H1 (cell line): ENCODE measurements at regions not wholly inside any gene's neighbourhood (a gene's known extent, or its start where the extent isn't known, plus 50 kb on each side); places are given as distances from the start of the nearest gene placed in this dataset.

ENCODE experiments used
- CTCF ChIA-PET: fragments of 300-600 bp; sonication (Branson Sonifier 250); formaldehyde crosslinking; loops from one replicate; lab custom pipeline; 2021; ENCODE audit not compliant: partially characterized antibody; lab: Charles Lee
- POLR2A ChIA-PET: fragments of 300-600 bp; sonication (Branson Sonifier 250); formaldehyde crosslinking; loops from one replicate; lab custom pipeline; 2021; ENCODE audit warnings: inconsistent platforms; ENCODE audit not compliant: partially characterized antibody; lab: Charles Lee
- DNase-seq, 2 experiments: peaks; one replicate each; pipeline versions ENCODE4 v3.0.0 to v3.0.0-alpha.2; 2010 to 2022; ENCODE audit warnings: low spot score in 2 of 2, low read depth in 1 of 2, mixed read lengths in 1 of 2
- FAIRE-seq: peaks from 2 replicates; lab custom pipeline; 2011; peaks lifted over from hg19 to GRCh38; lab: Jason Lieb, UNC
- H2AFZ ChIP-seq: 2 replicates; pipeline ENCODE4 v1.8.1; 2012; ENCODE audit warnings: low read length, inconsistent platforms
- H2AK5ac ChIP-seq: 2 replicates; pipeline ENCODE4 v1.6.1; 2013; ENCODE audit warnings: low read depth, low read length
- H2BK120ac ChIP-seq: replicated peaks from 2 replicates; pipeline ENCODE3; 2013; ENCODE audit warnings: low read depth, low read length, inconsistent platforms
- H2BK12ac ChIP-seq: 2 replicates; pipeline ENCODE4 v1.6.1; 2013; ENCODE audit warnings: low read depth, low read length
- H2BK15ac ChIP-seq: 2 replicates; pipeline ENCODE4 v1.6.1; 2013; ENCODE audit warnings: low read length
- H2BK20ac ChIP-seq: 2 replicates; pipeline ENCODE4 v1.6.1; 2013; ENCODE audit warnings: low read length
- H2BK5ac ChIP-seq: 2 replicates; pipeline ENCODE4 v1.6.1; 2013; ENCODE audit warnings: low read depth, low read length
- H3K14ac ChIP-seq: 2 replicates; pipeline ENCODE4 v1.6.1; 2013; ENCODE audit warnings: inconsistent platforms; ENCODE audit not compliant: insufficient read length
- H3K18ac ChIP-seq: 2 replicates; pipeline ENCODE4 v1.6.1; 2013; ENCODE audit warnings: low read length; ENCODE audit errors: extremely low read depth
- H3K23ac ChIP-seq: 2 replicates; pipeline ENCODE4 v1.6.1; 2013; ENCODE audit warnings: inconsistent platforms; ENCODE audit not compliant: insufficient read length
- H3K23me2 ChIP-seq: 2 replicates; pipeline ENCODE4 v1.6.1; 2013; ENCODE audit warnings: low read depth, low read length
- H3K27ac ChIP-seq: 2 replicates; pipeline ENCODE4 v1.6.1; 2011; ENCODE audit warnings: low read depth, low read length, inconsistent platforms
- H3K27me3 ChIP-seq, 4 experiments: replicated peaks in 1 of 4; 1 replicate in 1 of 4; 2 replicates in 3 of 4; pipeline versions ENCODE4 v1.6.1 to v1.8.1; 2011 to 2013; ENCODE audit warnings: low read length in 3 of 4, mild to moderate bottlenecking in 3 of 4, inconsistent platforms in 2 of 4, mixed read lengths in 2 of 4, moderate library complexity in 1 of 4; ENCODE audit not compliant: control insufficient read depth in 3 of 4, insufficient read depth in 3 of 4; ENCODE audit errors: extremely low read depth in 1 of 4
- H3K36me3 ChIP-seq, 4 experiments: 2 replicates each; pipeline versions ENCODE4 v1.6.1 to v1.8.1; 2011 to 2013; ENCODE audit warnings: mild to moderate bottlenecking in 4 of 4, low read length in 3 of 4, moderate library complexity in 2 of 4, control low read depth in 1 of 4, inconsistent platforms in 1 of 4; ENCODE audit not compliant: insufficient read depth in 4 of 4, control insufficient read depth in 2 of 4
- H3K4ac ChIP-seq: replicated peaks from 2 replicates; pipeline ENCODE3; 2013; ENCODE audit warnings: low read length, low read depth, mixed read lengths, inconsistent platforms; ENCODE audit not compliant: insufficient read length
- H3K4me1 ChIP-seq, 4 experiments: replicated peaks in 1 of 4; 1 replicate in 1 of 4; 2 replicates in 3 of 4; pipeline versions ENCODE4 v1.6.1 to v1.8.1; 2011 to 2013; ENCODE audit warnings: low read length in 3 of 4, inconsistent platforms in 2 of 4, mixed read lengths in 1 of 4; ENCODE audit not compliant: insufficient read depth in 4 of 4, control insufficient read depth in 3 of 4
- H3K4me2 ChIP-seq, 2 experiments: 2 replicates each; pipeline versions ENCODE4 v1.6.1 to v1.8.1; 2011 to 2013; ENCODE audit warnings: low read depth in 2 of 2, low read length in 2 of 2, control low read depth in 1 of 2, inconsistent platforms in 1 of 2, mild to moderate bottlenecking in 1 of 2; ENCODE audit not compliant: insufficient read depth in 1 of 2
- H3K4me3 ChIP-seq, 4 experiments: fragments of 200-600, 300-600 bp in 1 of 4; sonication (generic), shearing (Covaris generic), sonication (Bioruptor Twin) in 1 of 4; 2 replicates each; pipeline versions ENCODE4 v1.5.1 to v1.8.1; 2011 to 2016; ENCODE audit warnings: low read length in 4 of 4, low read depth in 3 of 4, control low read depth in 2 of 4, inconsistent platforms in 2 of 4, mild to moderate bottlenecking in 2 of 4, mixed read lengths in 1 of 4, moderate library complexity in 1 of 4; ENCODE audit not compliant: insufficient read depth in 2 of 4; ENCODE audit errors: extremely low read depth in 1 of 4
- H3K56ac ChIP-seq: replicated peaks from 2 replicates; pipeline ENCODE3; 2013; ENCODE audit warnings: low read depth, mild to moderate bottlenecking, mixed read lengths, low read length, inconsistent platforms; ENCODE audit not compliant: insufficient read length
- H3K79me1 ChIP-seq: 2 replicates; pipeline ENCODE4 v1.6.1; 2013; ENCODE audit warnings: low read depth, low read length, control low read depth
- H3K79me2 ChIP-seq, 2 experiments: 2 replicates each; pipeline versions ENCODE4 v1.6.1 to v1.8.1; 2012 to 2013; ENCODE audit warnings: low read length in 2 of 2, mild to moderate bottlenecking in 2 of 2, inconsistent platforms in 1 of 2; ENCODE audit not compliant: insufficient read depth in 2 of 2, control insufficient read depth in 1 of 2
- H3K9ac ChIP-seq, 4 experiments: replicated peaks in 1 of 4; 1 replicate in 1 of 4; 2 replicates in 3 of 4; pipeline versions ENCODE4 v1.6.1 to v1.8.1; 2011 to 2013; ENCODE audit warnings: low read depth in 3 of 4, low read length in 3 of 4, control low read depth in 2 of 4, mild to moderate bottlenecking in 2 of 4, moderate library complexity in 2 of 4, inconsistent platforms in 1 of 4; ENCODE audit errors: extremely low read depth in 1 of 4
- H3K9me3 ChIP-seq, 2 experiments: 2 replicates each; pipeline versions ENCODE4 v1.6.1 to v1.8.1; 2012 to 2013; ENCODE audit warnings: mild to moderate bottlenecking in 2 of 2, moderate library complexity in 2 of 2, control low read depth in 1 of 2, inconsistent platforms in 1 of 2, low read depth in 1 of 2, low read length in 1 of 2, mixed read lengths in 1 of 2; ENCODE audit not compliant: insufficient read depth in 2 of 2
- H4K20me1 ChIP-seq, 2 experiments: replicated peaks in 1 of 2; 2 replicates each; pipeline versions ENCODE3 to v1.8.1; 2011 to 2013; ENCODE audit warnings: inconsistent platforms in 2 of 2, low read length in 2 of 2, mild to moderate bottlenecking in 1 of 2; ENCODE audit not compliant: insufficient read depth in 2 of 2, control insufficient read depth in 1 of 2
- H4K5ac ChIP-seq: 2 replicates; pipeline ENCODE4 v1.6.1; 2013; ENCODE audit warnings: low read length, low read depth, mixed read lengths, inconsistent platforms; ENCODE audit not compliant: insufficient read length
- H4K8ac ChIP-seq: 2 replicates; pipeline ENCODE4 v1.8.0; 2013; ENCODE audit warnings: mild to moderate bottlenecking, moderate library complexity, low read length, inconsistent platforms; ENCODE audit not compliant: insufficient read depth; ENCODE audit errors: extremely low read depth
- H4K91ac ChIP-seq: replicated peaks from 2 replicates; pipeline ENCODE3; 2013; ENCODE audit warnings: low read length, mixed read lengths, inconsistent platforms; ENCODE audit not compliant: insufficient read length
- CEBPB ChIP-seq: IDR thresholded peaks from 2 replicates; pipeline ENCODE4 v1.6.1; 2012; ENCODE audit warnings: low read depth, low read length
- CHD1 ChIP-seq: IDR thresholded peaks from 2 replicates; pipeline ENCODE4 v1.6.1; 2012; ENCODE audit warnings: low read depth, low read length, improper control_type of control experiment
- CHD2 ChIP-seq: IDR thresholded peaks from 2 replicates; pipeline ENCODE4 v1.6.1; 2012; ENCODE audit warnings: low read length, improper control_type of control experiment
- CTBP2 ChIP-seq: IDR thresholded peaks from 2 replicates; pipeline ENCODE4 v1.7.0; 2011; ENCODE audit warnings: borderline replicate concordance, mild to moderate bottlenecking, moderate library complexity, mixed read lengths, low read length; ENCODE audit not compliant: insufficient read depth, insufficient read length
- EGR1 ChIP-seq: IDR thresholded peaks from 2 replicates; pipeline ENCODE4 v1.6.1; 2011; ENCODE audit warnings: low read depth, low read length, borderline replicate concordance
- EP300 ChIP-seq, 2 experiments: IDR thresholded peaks; 1 replicate in 1 of 2; 2 replicates in 1 of 2; pipeline ENCODE4 v1.6.1; 2011 to 2012; ENCODE audit warnings: low read depth in 2 of 2, low read length in 2 of 2, mild to moderate bottlenecking in 2 of 2, borderline replicate concordance in 1 of 2, inconsistent platforms in 1 of 2, moderate library complexity in 1 of 2
- FOSL1 ChIP-seq: IDR thresholded peaks from 2 replicates; pipeline ENCODE4 v1.6.1; 2011; ENCODE audit warnings: mild to moderate bottlenecking, low read depth, low read length, moderate library complexity; ENCODE audit not compliant: insufficient read depth
- NRF1 ChIP-seq: IDR thresholded peaks from 2 replicates; pipeline ENCODE4 v1.6.1; 2011; ENCODE audit warnings: mild to moderate bottlenecking, low read depth, low read length, improper control_type of control experiment
- POU5F1 ChIP-seq: IDR thresholded peaks from 2 replicates; pipeline ENCODE4 v1.6.1; 2011; ENCODE audit warnings: low read depth, mild to moderate bottlenecking, low read length, moderate library complexity
- RAD21 ChIP-seq, 2 experiments: IDR thresholded peaks in 1 of 2; conservative IDR thresholded peaks in 1 of 2; 2 replicates each; pipeline ENCODE4 v1.6.1; 2011; ENCODE audit warnings: low read depth in 2 of 2, low read length in 2 of 2, improper control_type of control experiment in 1 of 2, inconsistent platforms in 1 of 2, mild to moderate bottlenecking in 1 of 2, moderate library complexity in 1 of 2
- RFX5 ChIP-seq: IDR thresholded peaks from 2 replicates; pipeline ENCODE4 v1.6.1; 2011; ENCODE audit warnings: low read depth, low read length, improper control_type of control experiment, borderline replicate concordance
- SP1 ChIP-seq: IDR thresholded peaks from 2 replicates; pipeline ENCODE4 v1.6.1; 2011; ENCODE audit warnings: low read depth, low read length
- WGBS, 2 experiments: shearing (Covaris generic) in 1 of 2; methylation state at CpG; one replicate each; pipeline versions ENCODE4 v1.1.6 to v1.1.7; 2013 to 2015; ENCODE audit warnings: low lambda C conversion rate in 2 of 2, mixed read lengths in 2 of 2, inconsistent platforms in 1 of 2, low coverage in 1 of 2, missing lambda C conversion rate in 1 of 2; ENCODE audit not compliant: insufficient replicate concordance in 2 of 2, insufficient coverage in 1 of 2, insufficient read length in 1 of 2; ENCODE audit errors: extremely low coverage in 1 of 2, missing lambda C conversion rate in 1 of 2; 5-methylcytosine and 5-hydroxymethylcytosine counted together
- TF ChIP-seq, protein P1 (sequence below): IDR thresholded peaks from 2 replicates; pipeline ENCODE4 v1.6.1; 2012; ENCODE audit warnings: inconsistent platforms
- TF ChIP-seq, protein P2 (sequence below): IDR thresholded peaks from 2 replicates; pipeline ENCODE4 v1.6.1; 2011; ENCODE audit warnings: low read length, improper control_type of control experiment

DNA sequence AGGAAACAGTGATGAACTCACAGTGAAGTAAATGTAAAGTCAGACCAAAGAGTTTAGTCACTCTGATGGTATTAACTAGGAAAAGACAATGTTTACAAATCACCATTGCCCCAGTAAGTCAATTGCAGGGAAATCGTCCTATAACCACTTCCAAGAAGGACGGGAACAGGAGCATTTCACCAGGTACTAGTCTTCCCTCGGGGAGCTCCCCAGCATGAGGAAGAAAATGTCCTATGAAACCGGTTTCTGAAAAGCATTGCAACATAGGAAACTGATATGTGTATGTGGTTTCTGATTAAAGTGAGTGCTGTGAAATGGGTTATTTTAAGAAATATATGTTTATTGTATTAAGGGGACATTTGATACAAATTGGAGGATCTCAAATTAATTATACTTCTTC is 626.7 kb upstream of the ADAMTS16 start:
- ChIA-PET POLR2A (no interaction called here), CTCF (no interaction called here)
- H3K79me2 ChIP-seq = no peaks in the 10 kb centered on the region
- no peak overlapping the region for H2BK15ac ChIP-seq
- H3K4ac ChIP-seq = no peak overlapping the region
- H4K8ac ChIP-seq = no peak overlapping the region
- no peak overlapping the region for H2BK5ac ChIP-seq
- H3K4me2 ChIP-seq = no peak overlapping the region
- H3K56ac ChIP-seq = no peak overlapping the region
- no peaks in the 10 kb centered on the region for H3K36me3 ChIP-seq
- no peak overlapping the region for H3K4me3 ChIP-seq
- H3K23me2 ChIP-seq = no peaks in the 10 kb centered on the region; the same call in 1 of the 2 replicates
- no peak overlapping the region for H4K91ac ChIP-seq
- H3K23ac ChIP-seq = no peak overlapping the region
- H3K4me1 ChIP-seq = peaks cover 0 to 6% (median 1%) of the 10 kb centered on the region in 4 experiments; a peak in 2 of 7 replicates
- H2AFZ ChIP-seq = no peak overlapping the region
- H2BK120ac ChIP-seq = no peak overlapping the region
- no peak overlapping the region for H2BK20ac ChIP-seq
- H3K27ac ChIP-seq = no peak overlapping the region
- no peak for DNase-seq
- no peaks in the 10 kb centered on the region for H3K79me1 ChIP-seq
- no peak for FAIRE-seq
- no peaks in the 10 kb centered on the region for H4K20me1 ChIP-seq
- H2BK12ac ChIP-seq = no peak overlapping the region; the same call in 1 of the 2 replicates
- H3K14ac ChIP-seq = no peak overlapping the region
- no peaks in the 10 kb centered on the region for H3K9me3 ChIP-seq
- H3K9ac ChIP-seq = no peak overlapping the region
- H3K27me3 ChIP-seq = no peaks in the 10 kb centered on the region
- no peak overlapping the region for H3K18ac ChIP-seq
- no peak overlapping the region for H4K5ac ChIP-seq
- H2AK5ac ChIP-seq = no peak overlapping the region
- 87% methylated on average over 4 of the region's 4 CpGs; no CpG with 5 or more reads in 1 of the 2 experiments for WGBS, 2 experiments
- TF ChIP-seq FOSL1 = no peak
- no peak for TF ChIP-seq NRF1
- TF ChIP-seq RFX5 = no peak
- TF ChIP-seq CHD1 = no peak
- TF ChIP-seq, protein P1, sequence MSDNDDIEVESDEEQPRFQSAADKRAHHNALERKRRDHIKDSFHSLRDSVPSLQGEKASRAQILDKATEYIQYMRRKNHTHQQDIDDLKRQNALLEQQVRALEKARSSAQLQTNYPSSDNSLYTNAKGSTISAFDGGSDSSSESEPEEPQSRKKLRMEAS = no peak
- no peak for TF ChIP-seq RAD21 (IDR thresholded peaks at IDR 0.05 in 1 of 2, conservative IDR thresholded peaks at IDR 0.05 in 1 of 2; ENCODE audit: low read depth in 2 of 2, low read length in 2 of 2)
- no peak for TF ChIP-seq POU5F1
- no peak for TF ChIP-seq CEBPB
- TF ChIP-seq EGR1 = no peak
- no peak for TF ChIP-seq EP300 (IDR thresholded peaks at IDR 0.05; ENCODE audit: borderline replicate concordance in 1 of 2, low read depth in 2 of 2, low read length in 2 of 2)
- no peak for TF ChIP-seq CTBP2
- TF ChIP-seq, protein P2, sequence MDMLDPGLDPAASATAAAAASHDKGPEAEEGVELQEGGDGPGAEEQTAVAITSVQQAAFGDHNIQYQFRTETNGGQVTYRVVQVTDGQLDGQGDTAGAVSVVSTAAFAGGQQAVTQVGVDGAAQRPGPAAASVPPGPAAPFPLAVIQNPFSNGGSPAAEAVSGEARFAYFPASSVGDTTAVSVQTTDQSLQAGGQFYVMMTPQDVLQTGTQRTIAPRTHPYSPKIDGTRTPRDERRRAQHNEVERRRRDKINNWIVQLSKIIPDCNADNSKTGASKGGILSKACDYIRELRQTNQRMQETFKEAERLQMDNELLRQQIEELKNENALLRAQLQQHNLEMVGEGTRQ = no peak
- TF ChIP-seq SP1 = no peak
- no peak for TF ChIP-seq CHD2
